DMS53 (cell line): ENCODE measurements at regions not wholly inside any gene's neighbourhood (a gene's known extent, or its start where the extent isn't known, plus 50 kb on each side); places are given as distances from the start of the nearest gene placed in this dataset.

Experiments used
- DNase-seq: peaks from one replicate; lab custom pipeline; 2025; lab: John Stamatoyannopoulos, UW

GRCh38 chr16:73697336-73697735 is 599.3 kb upstream of the PSMD7 start:
- peak; percentile 20 for DNase-seq

DNA sequence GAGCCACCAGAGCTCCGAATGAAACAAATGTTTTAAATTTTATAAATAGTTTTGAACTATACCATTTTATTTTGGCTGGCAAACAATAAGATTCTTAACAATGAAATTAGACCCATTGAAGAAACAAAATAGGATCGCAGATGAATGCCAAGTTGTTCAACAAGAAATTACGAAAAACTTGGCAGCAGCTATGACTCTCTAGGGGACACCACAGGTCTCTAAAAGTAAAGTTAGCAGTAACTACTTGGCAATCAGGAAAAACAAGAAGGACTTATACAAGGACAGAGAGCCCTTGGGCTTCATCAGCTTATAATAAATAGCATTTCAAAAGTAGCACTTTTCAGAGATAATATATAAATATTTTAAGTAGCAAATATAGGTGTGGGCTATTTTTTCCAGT is 603.8 kb upstream of the PSMD7 start:
- no peak for DNase-seq

DNA sequence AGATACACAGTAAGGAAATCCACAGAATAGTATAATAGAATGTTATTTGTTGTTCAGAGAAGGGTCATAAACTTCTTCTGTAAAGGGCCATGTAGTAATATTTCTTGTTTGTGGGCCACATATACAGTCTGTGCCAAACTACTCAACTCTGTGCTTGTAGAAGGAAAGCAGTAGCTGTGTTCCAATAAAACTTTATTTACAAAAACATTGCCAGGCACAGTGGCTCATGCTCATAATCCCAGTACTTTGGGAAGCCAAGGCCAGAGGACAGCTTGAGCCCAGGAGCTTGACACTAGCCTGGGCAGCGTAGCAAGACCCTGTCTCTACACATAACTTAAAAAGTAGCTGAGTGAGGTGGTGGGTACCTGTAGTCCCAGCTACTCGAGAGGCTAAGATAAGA is 612.8 kb upstream of the PSMD7 start:
- no peak for DNase-seq

DNA sequence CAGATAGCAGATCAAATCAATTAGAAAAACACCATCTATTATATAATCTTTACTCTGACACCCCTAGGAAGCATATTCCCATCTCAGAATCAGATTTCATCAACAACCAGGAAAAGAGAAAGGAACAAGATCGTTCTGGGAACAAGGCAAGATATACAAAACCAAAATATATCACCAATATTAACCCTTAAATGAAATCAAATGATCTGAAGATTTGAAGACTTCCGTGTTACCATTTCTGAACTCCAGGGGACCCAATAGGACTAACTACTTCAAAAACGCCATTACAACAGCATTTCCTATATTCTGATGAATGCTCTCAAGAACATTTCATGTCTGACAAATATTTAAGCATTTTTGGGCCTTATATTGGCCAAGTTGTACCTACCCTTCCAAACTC is 624.2 kb upstream of the ZFHX3 start:
- no peak for DNase-seq

- no peak for DNase-seq
These were observed 623.2 kb upstream of the ZFHX3 start for GRCh38 chr16:73670836-73671820.

DNA sequence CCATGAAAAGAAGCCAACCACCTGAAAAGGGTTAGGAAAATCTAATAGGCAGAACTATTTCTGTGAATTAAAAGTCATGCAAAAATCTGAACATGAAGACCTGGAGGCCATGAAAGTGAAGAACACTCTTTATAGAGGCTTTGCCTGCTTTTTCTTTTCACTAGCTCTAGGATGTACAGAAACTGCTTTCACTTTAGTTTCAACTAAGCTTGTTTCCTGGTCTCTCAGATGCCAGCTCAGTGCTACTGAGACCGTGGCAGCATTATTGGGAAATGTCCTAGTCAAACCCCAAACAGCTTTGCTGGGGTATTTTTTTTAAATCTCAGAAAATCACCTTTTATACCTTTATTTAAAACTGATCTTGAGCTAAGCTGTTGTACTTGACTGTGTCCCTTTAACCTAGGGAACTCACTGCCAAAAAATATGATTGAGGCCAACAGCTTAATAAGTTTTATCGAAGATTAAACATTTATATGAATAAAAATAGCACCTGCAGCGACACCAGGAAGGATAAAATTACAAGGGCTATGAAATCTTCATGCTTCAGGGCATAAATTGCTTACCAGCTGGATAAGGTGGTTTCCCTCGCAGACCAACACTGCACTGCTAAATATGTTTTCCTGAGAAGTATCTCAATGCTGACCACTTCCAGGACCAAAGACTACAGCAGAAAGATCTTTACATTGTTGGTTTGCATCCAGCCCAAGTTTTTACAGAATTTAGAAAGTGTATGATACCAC is 621.8 kb upstream of the ZFHX3 start:
- DNase-seq: peak; percentile 2

DNA sequence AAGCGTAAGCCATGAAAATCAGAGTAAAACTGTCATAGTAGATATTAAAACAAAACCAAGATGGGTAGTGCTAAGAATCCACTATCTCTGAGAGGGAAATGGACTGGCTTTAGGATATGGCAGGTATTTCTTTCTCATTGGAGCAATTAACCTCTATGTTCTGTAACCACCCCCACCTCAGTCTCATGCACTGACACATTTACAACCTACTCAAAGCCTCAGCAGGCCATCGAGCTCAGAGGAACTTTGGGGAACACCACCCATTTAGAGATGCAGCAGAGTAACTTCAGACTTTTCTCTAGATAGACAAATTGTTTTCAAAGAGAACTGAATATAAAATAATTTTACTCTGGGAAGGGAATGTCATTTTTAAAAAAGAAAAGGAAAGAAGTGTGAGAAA is 615.8 kb upstream of the ZFHX3 start:
- no peak for DNase-seq

DNA sequence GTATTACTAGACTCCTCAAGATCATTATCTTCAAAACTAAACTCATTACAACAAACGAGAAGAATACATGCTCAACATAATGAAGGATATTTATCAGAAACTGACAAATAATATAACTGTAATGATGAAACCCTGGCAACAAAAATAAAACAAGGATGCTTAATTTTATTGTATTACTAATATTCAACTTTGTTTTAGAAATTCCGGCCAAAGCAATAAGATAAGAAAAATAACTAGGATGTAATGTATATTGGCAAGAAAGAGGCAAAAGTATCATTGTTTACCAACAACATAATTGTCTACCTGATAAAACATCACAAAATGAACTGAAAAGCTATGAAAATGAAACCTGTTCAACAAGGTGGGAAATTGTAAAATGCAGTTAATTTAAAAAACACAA is 588.3 kb upstream of the ZFHX3 start:
- no peak for DNase-seq

DNA sequence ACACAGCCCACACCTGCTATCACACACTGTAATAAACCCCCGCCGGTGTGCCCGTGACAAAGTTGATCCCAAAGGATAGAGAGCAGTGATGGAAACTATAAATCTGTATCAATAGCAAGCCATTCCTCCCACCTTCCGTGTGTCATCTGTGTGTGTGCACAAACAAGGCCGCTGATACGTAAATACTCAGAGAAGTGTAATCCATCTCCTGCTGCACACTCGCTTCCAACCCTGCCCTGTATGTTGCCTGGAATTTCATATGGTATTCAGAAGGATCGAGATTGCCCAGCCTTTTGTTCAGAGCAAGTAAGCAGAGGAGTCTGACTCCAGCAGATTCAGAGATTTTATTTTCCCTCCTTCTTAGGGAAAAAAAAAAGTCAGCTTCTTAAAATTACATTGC is 581.1 kb upstream of the ZFHX3 start:
- no peak for DNase-seq

GRCh38 chr16:73617738-73618137 is 569.8 kb upstream of the ZFHX3 start:
- DNase-seq: no peak

GRCh38 chr16:73616770-73617169 is 568.8 kb upstream of the ZFHX3 start:
- no peak for DNase-seq

GRCh38 chr16:73616166-73616753 is 568.3 kb upstream of the ZFHX3 start:
- DNase-seq: peak; percentile 65

DNA sequence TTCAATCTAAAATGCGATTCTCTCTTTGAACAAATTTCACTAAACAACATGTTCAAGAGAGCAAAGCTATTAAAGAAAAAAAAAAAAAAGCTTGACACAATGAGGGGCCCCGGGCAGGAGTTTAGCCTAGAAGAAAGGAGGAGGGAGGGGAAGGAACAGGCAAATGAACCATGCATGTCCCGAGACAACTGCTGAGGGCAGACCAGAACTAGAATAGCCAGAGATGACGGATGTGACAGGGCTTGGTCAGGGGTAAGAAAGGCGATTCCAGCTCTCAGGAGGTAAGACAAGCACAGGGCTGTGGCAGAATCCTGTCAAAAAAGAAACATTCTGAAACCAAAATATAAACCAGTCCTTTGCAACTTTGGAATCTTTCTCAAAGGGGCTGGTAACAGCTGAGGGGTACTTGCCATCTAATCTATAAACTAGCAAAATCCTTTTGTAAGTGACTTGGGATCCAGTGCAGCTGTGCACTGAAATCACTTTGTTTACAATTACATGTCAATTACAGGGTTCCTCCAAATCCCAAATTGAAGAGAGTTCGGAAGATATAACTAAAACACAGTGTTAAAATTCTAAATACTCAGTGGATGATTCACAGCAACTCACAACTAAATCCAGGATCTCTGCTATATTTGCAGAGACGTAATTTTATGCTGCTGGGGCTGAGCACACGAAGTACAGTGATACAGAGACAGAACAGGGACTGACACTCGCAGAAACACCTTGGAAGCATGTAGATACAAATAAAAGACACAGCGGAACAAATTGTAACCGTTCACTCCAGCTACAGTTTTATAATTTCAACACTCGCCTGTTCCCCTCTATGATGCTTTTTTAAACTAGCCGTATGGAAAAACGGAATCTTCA is 567.4 kb upstream of the ZFHX3 start:
- DNase-seq: no peak

- DNase-seq: no peak
These were observed 566.2 kb upstream of the ZFHX3 start for GRCh38 chr16:73614131-73614530.

- DNase-seq: peak; percentile 75
These were observed 562.8 kb upstream of the ZFHX3 start for GRCh38 chr16:73610605-73611156.

DNA sequence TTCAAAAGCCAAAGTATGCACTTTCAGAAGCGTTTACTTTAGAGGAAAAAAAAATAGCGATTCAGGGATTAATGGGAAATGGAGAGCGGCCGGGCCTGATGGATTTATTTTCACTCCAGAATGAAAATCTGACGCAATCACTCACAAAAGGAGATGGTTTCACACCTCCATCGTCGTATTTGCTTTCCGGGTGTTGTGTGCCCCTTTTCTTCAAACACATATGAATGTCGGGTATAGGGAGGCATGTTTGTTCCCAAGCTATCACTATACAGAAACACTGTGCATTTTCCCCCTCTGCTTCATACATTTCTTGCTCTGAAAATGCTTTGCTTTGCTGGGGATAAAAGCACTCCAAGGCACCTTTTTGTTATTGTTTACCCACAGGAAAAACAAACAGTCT is 562.2 kb upstream of the ZFHX3 start:
- DNase-seq: peak; percentile 72

GRCh38 chr16:73608911-73609310 is 561.0 kb upstream of the ZFHX3 start:
- no peak for DNase-seq

GRCh38 chr16:73605309-73605708 is 557.4 kb upstream of the ZFHX3 start:
- no peak for DNase-seq

- DNase-seq: no peak
These were observed 554.0 kb upstream of the ZFHX3 start for GRCh38 chr16:73601911-73602310.

- DNase-seq: no peak
These were observed 551.9 kb upstream of the ZFHX3 start for GRCh38 chr16:73599870-73600269.

GRCh38 chr16:73599351-73599750 is 551.4 kb upstream of the ZFHX3 start:
- DNase-seq: no peak

DNA sequence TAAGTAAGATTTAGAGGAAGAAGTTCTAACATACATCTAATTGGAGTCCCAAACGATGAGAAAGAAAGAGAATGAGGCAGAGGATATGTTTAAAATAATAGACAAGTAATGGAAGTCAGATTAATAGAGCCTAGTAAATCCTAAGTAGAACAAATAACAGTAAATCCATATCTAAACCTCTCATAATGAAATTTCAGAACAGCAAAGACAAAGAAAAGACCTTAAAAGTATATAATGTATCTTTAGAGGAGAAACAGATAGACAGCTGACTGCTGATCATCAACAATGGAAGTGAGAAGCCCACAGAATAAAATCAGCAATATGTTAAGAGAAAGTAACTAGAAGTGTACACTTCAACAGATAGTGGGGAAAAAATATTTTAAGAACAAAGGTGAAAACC is 536.2 kb upstream of the ZFHX3 start:
- no peak for DNase-seq
